ENCODE measurements at regions not wholly inside any gene's neighbourhood (a gene's known extent, or its start where the extent isn't known, plus 50 kb on each side); places are given as distances from the start of the nearest gene placed in this dataset.
A peak's percentile ranks its signal among the peaks of the same experiment; 100 is the strongest.
"Not testable (repeated sequence)": the region's sequence is repeated elsewhere in the genome, so short reads cannot be mapped to it uniquely, and the experiment has no call there.

DNA sequence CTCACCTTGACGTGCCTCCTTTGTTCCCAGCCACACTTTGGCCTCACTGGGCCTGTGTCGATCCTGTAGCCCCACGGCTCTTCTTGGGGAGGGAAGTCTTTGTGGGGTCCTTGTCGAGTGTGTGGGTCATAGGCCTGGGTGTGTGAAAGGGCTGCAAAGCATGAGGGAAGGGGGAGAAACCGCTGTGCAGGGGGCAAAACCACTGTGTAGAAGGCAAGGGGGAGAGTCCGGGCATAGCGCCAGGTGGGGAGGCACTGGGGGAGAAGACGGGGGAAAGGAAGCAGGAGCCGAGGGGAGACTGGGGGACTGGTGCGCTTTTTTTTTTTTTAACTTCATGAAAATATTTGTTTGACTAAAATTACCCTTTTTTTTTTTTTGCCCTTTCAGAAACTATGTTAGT is 65.1 kb upstream of the RASD2 start:
- no peak for DNase-seq

DNA sequence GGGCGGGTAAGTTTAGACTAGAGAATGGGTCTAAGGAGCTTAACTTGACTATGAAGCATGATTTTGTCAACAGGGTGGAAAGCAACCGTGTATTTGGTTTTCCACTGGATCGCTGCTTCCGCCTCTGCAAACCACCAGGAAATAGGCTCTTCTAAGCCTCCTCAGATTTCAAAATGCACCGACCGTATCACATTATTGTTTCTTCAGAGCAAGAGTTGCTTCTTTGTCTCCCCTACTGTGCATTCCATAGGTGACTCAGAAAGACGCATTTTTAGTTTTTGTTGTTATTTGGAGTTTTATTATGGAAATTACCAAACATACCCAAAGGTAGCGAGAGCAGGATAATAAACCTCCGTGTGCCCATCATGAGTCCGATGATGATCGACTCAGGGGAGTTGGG is 64.3 kb upstream of the RASD2 start:
- no peak for DNase-seq

DNA sequence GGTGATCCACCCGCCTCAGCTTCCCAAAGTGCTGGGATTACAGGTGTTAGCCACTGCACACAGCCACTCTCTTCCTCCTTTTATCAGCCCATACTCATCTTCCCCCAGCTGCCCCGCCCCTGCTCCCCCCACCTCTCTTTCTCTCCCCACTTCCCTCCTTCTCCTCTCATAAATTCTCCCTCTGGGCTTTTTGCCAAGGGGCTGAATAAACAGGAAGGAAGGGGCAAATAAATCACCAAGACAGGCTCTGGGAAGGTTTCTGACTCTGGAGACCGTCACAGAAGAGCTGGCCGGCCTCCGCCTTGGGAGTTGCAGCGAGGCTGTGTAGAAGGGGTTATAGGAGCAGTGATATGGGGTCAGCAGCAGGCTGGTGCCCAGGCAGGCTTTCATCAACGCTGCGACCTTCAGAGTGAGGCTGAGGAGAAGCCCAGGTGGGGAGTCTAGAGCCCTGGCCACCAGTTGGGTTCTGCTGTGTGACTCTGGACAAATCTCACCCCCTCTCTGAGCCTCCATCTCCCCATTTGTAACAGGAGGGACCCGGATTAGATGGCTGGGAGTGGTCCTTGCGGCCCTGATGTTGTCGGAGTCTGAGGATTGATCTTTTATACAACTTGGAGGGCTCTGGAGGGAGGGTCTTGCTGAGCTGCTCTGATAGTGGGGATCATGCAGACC is 62.6 kb upstream of the RASD2 start:
- peak; percentile 81 for DNase-seq

DNA sequence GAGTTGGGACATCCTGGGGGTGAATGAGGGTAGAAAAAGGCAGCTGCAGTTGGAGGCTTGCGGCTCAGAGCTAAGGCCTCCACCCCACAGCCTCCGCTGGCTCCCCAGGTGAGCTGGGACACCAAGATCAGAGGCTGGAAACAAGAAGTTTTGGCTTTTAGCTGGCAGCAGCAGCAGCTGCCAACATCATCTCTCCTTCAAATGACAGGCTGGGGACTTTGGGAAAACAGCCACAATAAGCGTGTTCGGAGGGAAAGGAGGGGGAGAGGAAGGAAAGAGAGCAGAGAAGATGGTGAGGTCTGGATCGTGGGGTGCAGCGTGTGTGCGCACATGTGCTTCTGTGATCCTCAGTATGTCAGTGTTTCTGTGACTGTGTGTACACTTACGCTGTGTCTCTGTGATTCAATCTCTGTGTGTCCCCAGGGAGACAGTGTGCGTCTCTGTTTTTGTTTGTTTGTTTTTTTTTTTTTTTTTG is 62.0 kb upstream of the RASD2 start:
- no peak for DNase-seq

DNA sequence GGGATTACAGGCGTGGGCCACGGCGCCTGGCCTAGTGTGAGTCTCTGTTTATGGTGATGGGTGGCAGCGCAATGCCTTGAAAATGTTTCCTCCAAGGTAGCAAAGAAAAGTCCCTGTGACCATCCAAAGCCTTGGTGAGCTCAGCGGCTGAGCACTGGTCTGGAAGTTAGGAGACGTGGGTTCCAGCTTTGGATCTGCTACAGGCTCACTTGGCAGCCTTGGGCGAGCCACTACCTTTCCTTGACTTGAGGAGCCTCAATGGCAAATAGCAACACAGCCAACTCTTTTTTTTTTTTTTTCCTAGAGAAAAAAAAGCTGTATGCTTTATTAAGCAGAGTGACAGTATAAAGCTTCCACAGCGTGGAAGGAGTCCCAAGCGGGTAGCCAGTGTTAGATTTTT is 61.3 kb upstream of the RASD2 start:
- no peak for DNase-seq

DNA sequence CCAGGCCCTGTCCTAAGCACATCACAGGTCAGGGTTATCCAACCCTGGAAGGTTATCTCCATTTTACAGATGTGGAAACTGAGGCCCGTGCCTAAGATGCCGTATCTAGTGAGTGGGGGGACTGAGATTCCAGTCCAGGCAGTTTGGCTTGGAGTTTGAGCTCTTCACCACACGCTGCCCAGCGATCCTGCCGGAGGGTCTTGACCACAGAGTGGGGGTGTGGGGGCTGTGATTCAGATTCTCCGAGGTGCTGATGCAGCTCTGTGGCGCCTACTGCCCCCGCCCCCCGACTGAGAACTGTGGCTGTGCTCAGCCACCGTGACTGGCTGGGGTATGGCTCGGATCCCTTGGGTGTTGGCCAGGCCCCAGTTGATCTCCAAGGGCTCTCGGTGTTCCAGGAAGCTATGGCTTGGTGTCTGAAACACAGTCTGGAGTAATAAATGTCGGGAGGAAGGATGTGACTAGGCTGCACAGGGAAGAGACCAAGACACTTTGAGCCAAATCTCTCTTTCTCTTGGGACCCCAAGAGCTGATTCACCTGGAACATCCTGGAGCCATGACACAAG is 60.6 kb upstream of the RASD2 start:
- no peak for DNase-seq

DNA sequence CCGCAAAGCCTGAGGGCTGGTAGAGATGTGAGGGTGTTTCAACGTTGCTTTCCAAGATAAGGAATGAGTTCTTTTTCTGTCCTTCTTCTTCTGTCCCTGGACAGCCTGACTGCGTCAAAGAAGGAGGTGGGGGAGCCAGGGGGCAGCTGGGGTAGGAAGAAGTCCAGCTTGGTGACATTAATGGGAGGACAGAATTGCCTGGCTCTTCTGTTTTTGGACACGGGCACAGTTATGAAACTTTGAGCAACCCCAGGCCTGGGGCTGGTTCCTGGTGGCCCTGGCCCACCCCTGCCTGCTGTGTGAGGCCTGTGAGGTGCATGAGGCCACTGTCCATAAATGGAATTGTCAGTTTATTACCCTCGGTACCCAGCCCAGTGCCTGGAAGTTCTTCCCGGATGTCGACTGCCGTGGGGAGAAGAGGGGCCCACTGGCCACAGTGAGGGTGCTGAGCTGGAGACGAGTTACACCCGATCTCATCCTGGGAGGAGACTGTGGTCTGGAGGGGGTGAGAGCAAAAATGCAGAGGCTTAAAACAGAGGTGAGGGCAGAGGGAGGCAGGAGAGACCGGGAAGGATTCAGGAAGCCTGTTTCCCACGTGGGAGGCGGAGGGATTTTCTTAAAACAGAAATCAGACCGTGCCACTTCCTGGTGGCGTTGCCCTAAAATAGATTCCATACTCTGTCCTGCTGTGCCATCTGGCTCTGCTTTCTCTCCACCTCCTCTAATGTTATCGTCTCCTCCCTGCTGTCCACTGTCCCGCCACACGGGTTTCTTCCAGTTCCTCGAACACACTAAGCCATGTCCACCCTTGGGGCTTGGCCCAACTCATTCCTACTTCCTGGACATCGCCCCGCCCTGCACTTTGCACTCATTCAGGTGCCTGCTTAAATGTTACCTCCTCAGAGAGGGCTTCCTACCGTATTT is 59.7 kb upstream of the RASD2 start:
- no peak for DNase-seq

DNA sequence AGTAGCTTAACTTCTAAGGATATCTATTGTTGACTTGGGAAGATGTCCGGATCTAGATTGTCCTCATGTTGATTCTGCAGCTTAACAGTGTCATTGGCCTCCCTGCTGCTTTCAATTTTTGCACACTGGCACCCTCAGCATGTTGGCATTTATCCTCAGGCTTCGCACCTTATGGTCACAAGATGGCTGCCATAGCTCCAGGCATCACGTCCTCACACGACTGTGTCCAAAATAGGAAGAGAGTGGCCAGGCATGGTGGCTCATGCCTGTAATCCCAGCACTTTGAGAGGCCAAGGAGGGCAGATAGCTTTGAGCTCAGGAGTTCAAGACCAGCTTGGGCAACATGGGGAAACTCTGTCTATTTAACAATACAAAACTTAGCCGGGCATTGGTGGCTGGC is 58.3 kb upstream of the RASD2 start:
- DNase-seq, result no peak

DNA sequence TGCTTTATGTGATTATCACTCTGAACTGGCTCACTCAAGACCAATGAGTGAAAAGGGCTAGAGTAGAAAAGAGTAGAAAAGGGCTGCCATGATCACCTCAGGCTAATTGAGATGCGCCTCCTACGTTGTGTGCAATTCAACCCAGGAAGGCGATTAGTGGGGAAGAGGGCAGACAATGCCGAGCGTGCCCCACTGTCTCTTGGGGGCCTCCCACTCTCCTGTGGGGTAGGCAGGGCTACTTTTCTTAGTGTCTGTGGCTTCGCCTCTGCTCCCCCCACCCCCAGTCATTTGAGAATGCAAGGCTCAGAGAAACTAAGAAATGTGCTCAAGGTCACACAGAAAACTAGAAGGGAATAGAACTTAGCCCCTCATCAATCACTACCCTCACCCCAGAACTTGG is 57.7 kb upstream of the RASD2 start:
- no peak for DNase-seq

DNA sequence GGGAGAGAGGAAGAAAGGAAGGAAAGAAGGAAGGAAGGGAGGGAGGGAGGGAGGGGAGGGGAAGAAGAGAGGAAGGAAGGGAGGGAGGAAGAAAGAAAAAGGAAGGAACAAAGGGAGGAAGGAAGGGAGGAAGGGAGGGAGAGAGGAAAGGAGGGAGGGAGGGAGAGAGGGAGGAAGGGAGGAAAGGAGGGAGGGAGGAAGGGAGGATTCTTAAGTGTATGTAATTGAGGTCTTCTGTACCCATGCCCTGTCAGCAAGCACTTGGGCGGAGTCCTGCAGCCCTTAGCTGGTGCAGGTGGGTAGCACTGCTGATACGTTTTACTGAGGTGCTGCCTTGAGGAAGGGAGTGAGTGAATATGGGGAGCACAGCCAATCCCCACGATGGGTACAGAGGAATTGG is 56.9 kb upstream of the RASD2 start:
- no peak for DNase-seq

DNA sequence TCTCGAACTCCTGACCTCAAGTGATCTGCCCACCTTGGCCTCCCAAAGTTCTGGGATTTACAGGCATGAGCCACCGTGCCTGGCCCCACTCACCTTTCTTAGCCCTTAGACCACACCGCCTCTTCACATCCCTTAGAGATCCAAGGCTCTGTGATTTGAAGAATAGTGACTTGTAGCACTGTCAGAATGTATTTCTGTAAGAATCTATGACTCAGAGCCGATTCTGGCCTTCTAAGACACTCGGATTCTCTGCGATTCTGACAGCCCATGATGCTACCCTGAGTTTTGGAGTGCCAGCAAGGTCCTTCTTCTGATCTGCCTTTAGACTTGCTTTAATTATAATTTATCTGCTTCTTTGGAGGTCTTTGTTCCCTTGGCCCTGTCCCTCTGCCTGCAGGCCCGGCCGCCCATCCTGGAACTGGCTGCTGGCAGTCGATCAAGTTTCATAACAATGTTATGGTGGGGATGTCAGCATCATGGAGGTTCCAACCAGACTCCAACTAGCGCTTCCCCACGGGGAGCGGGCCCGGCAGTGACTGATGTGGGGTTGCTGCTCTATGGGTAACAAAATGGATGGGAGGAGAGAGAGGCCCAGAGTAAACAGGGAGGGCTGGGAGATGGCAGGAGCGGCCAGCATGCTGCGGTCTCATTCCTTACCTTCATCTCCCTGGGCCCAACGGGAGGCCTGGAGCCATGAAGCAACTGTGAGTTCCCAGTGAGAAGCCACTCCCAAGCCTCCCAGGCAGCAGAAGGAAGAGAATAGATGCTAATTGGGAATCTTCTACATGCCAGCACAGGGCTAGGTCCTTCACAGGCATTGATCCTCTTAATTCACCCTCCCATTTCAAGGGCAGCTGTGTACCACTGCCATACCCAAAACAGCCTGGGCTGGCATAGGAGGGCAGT is 55.7 kb upstream of the RASD2 start:
- DNase-seq, result peak; percentile 40

DNA sequence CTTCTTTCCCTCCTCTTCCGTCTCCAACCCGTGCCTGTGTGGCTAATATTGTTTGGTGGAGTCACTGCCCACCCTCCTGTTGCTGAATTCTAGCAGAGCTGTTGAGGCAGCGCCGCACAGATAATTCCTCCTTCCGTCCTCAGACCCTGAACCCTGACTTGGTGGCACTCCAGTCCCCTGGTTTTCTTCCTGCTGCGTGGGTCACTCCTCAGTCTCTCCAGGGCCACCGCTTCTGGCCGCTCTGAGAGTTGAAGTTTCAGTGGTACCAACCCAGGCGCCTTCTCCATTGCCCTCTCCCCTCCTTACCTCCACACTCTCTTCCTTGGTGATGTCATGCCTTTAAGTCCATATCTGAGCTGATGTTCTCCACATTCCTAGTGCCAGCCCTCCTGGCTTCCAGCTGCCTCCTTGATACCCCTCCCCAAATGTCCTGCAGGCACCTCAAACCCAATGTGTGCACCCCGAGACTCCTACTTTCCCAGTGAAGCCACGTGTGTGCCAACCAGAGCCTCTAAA is 54.5 kb upstream of the RASD2 start:
- DNase-seq, result no peak

DNA sequence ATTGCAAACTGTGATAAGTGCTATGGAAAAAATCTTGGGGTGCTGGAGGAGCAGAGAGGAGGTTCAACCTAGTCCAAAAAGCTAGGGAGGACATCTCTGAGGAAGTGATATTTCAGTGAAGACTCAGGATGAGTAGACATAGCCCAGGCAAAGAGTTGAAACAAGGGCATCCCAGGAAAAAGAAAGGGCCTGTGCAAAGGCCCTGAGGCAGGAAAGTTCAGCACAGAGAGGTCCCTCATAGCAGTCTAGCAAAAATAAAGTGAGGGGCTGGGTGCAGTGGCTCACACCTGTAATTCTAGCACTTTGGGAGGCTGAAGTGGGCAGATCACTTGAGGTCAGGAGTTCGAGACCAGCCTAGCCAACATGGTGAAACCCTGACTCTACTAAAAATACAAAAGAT is 53.0 kb upstream of the RASD2 start:
- not testable (repeated sequence) for DNase-seq

DNA sequence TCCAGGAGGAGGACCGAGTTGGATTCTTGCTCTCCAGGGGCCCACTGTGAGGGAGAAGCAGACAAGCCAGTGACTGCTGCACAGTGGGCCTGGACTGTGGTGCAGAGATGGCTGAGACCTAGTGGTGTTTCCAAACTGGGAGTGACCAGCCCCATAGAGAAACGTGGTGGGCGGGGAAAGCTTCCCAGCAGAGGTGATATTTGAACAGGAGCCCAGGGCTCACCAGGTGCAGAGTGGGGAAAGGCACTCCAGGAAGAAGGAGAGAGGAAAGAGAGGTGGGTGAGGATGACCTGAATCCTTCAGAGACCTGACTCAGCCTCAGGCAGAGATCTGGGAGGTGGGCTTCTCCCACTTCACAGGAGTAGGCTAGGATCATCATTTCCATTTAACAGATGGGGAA is 52.1 kb upstream of the RASD2 start:
- no peak for DNase-seq

DNA sequence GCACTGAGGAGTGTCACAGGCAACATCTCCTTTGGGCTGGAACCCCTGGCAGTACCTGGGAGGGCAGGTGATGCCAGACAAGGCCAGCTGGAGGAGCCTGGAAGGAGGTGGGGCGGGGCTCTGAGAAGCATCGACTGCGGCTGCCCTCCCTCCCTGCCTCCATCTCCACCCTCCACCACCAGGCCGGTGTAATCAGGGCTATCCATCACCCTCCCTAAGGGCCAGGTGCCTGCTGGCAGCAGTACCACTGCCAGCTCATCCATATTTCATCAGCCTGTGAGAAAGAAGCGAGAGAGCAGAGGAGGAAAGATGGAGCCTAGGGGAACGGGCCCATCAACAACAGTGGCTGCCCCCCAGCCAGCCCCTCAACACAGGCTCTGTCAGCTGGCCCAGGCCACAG is 51.4 kb upstream of the RASD2 start:
- no peak for DNase-seq
